A673 (cell line): ENCODE measurements at regions not wholly inside any gene's neighbourhood (a gene's known extent, or its start where the extent isn't known, plus 50 kb on each side); places are given as distances from the start of the nearest gene placed in this dataset.

Experiments used
- BruUV-seq: library from RNA; stranded (reverse); fragments of 400-500 nt; replicated peaks from 2 replicates; lab custom pipeline; 2021; lab: Mats Ljungman, UMichigan
- CTCF ChIA-PET: fragments of 300-600 bp; sonication (Branson Sonifier 250); formaldehyde crosslinking; loops from one replicate; lab custom pipeline; 2022; ENCODE audit warnings: antibody characterized with exemption; lab: Charles Lee
- POLR2A ChIA-PET: fragments of 300-600 bp; sonication (Branson Sonifier 250); formaldehyde crosslinking; loops from one replicate; lab custom pipeline; 2022; ENCODE audit warnings: antibody characterized with exemption; ENCODE audit not compliant: low non-redundant PET; lab: Charles Lee
- DNase-seq: peaks from one replicate; pipeline ENCODE4 v3.0.0-alpha.2; 2015; ENCODE audit warnings: low spot score
- H3K27ac ChIP-seq: fragments of 200-600 bp; sonication (generic); 2 replicates; pipeline ENCODE4 v1.5.1; 2016; ENCODE audit warnings: mixed run types, low read depth, mild to moderate bottlenecking, mixed read lengths, antibody characterized with exemption, low read length; ENCODE audit not compliant: poor library complexity, severe bottlenecking
- H3K27me3 ChIP-seq: fragments of 200-600 bp; sonication (generic); replicated peaks from 2 replicates; pipeline ENCODE4 v1.6.1; 2017; ENCODE audit warnings: mixed run types, low read depth, mild to moderate bottlenecking, mixed read lengths, antibody characterized with exemption, low read length; ENCODE audit not compliant: insufficient read depth, poor library complexity
- H3K36me3 ChIP-seq: fragments of 200-600 bp; sonication (generic); 2 replicates; pipeline ENCODE4 v1.6.1; 2016; ENCODE audit warnings: mixed run types, mild to moderate bottlenecking, mixed read lengths, antibody characterized with exemption, low read length; ENCODE audit not compliant: insufficient read depth, poor library complexity, severe bottlenecking
- H3K4me1 ChIP-seq: fragments of 200-600 bp; sonication (generic); 2 replicates; pipeline ENCODE4 v1.6.1; 2017; ENCODE audit warnings: mixed run types, mild to moderate bottlenecking, mixed read lengths, antibody characterized with exemption, low read length; ENCODE audit not compliant: insufficient read depth, poor library complexity, severe bottlenecking
- H3K4me3 ChIP-seq: fragments of 200-600 bp; sonication (generic); 2 replicates; pipeline ENCODE4 v1.5.1; 2016; ENCODE audit warnings: low read depth, mixed run types, mild to moderate bottlenecking, mixed read lengths, low read length; ENCODE audit not compliant: poor library complexity, severe bottlenecking
- H3K9me3 ChIP-seq: fragments of 200-600 bp; sonication (generic); 2 replicates; pipeline ENCODE4 v1.6.1; 2016; ENCODE audit warnings: mixed run types, low read depth, mild to moderate bottlenecking, mixed read lengths, antibody characterized with exemption, low read length; ENCODE audit not compliant: poor library complexity, severe bottlenecking
- CTCF ChIP-seq: fragments of 300-800, 200-600 bp; sonication (generic); conservative IDR thresholded peaks from 2 replicates; pipeline ENCODE4 v1.5.1; 2017; ENCODE audit warnings: low read depth, mild to moderate bottlenecking, antibody characterized with exemption, low read length, moderate library complexity, mixed read lengths
- EZH2 ChIP-seq: fragments of 200-600 bp; sonication (generic); IDR thresholded peaks from 2 replicates; pipeline ENCODE4 v1.6.1; 2017; ENCODE audit warnings: borderline replicate concordance, low read depth, mild to moderate bottlenecking, mixed read lengths, antibody characterized with exemption, low read length; ENCODE audit not compliant: poor library complexity, severe bottlenecking
- intact Hi-C: fragments of 100-400 bp; cut with micrococcal nuclease; formaldehyde crosslinking; loops from one replicate; pipeline ENCODE4 v1.10.0; 2022; ENCODE audit not compliant: unreplicated experiment

GRCh38 chr10:8543361-8544056 lies 489.0 kb downstream of the GATA3 start:
- BruUV-seq: no TSS peak
- Histone ChIP-seq H3K4me3 (no peak overlapping the region), H3K9me3 (no peaks in the 10 kb centered on the region), H3K36me3 (no peaks in the 10 kb centered on the region), H3K27ac (no peak overlapping the region), H3K27me3 (no peaks in the 10 kb centered on the region), H3K4me1 (no peaks in the 10 kb centered on the region)
- peak; percentile 6 for DNase-seq
- intact Hi-C loops: no loop called here
- POLR2A ChIA-PET: no interaction called here
- CTCF ChIA-PET: no interaction called here
- TF ChIP-seq CTCF (no peak), EZH2 (no peak)

- CTCF ChIA-PET: no interaction called here
- BruUV-seq: no TSS peak
- Histone ChIP-seq H3K9me3 (no peaks in the 10 kb centered on the region), H3K27me3 (no peaks in the 10 kb centered on the region), H3K27ac (no peak overlapping the region), H3K4me1 (no peaks in the 10 kb centered on the region), H3K36me3 (no peaks in the 10 kb centered on the region), H3K4me3 (no peak overlapping the region)
- peak; percentile 4 for DNase-seq
- POLR2A ChIA-PET: no interaction called here
- TF ChIP-seq EZH2 (no peak), CTCF (no peak)
- intact Hi-C loops: no loop called here
Measured at GRCh38 chr10:8544057-8544380, 489.5 kb downstream of the GATA3 start.

- no peak for DNase-seq
- POLR2A ChIA-PET: no interaction called here
- CTCF ChIA-PET: no interaction called here
- Histone ChIP-seq H3K9me3 (no peaks in the 10 kb centered on the region), H3K27me3 (no peaks in the 10 kb centered on the region), H3K27ac (no peak overlapping the region), H3K36me3 (no peaks in the 10 kb centered on the region), H3K4me1 (no peaks in the 10 kb centered on the region), H3K4me3 (no peak overlapping the region)
- no TSS peak for BruUV-seq
- TF ChIP-seq CTCF (no peak), EZH2 (no peak)
- intact Hi-C loops: no loop called here
Measured at GRCh38 chr10:8544500-8544899, 490.0 kb downstream of the GATA3 start.
